ENCODE measurements at regions not wholly inside any gene's neighbourhood (a gene's known extent, or its start where the extent isn't known, plus 50 kb on each side); places are given as distances from the start of the nearest gene placed in this dataset.
"Not testable (repeated sequence)": the region's sequence is repeated elsewhere in the genome, so short reads cannot be mapped to it uniquely, and the experiment has no call there.

- ATAC-seq: peak in 1 of 2 donors; percentile 12
- intact Hi-C loops (cut with DNase I): no loop called here
- no peak for DNase-seq
These were observed 179.8 kb downstream of the SNRPN start for GRCh38 chr15:25134546-25134945.

- ATAC-seq: peak in 1 of 2 donors; percentile 43
- no peak for DNase-seq
- intact Hi-C loops (cut with DNase I): no loop called here
These were observed 181.3 kb downstream of the SNRPN start for GRCh38 chr15:25136119-25136518.

- DNase-seq (no peak), ATAC-seq (no peak)
- intact Hi-C loops (cut with DNase I): no loop called here
These were observed 182.2 kb downstream of the SNRPN start for GRCh38 chr15:25137013-25137412.

GRCh38 chr15:25169318-25169717 is 214.5 kb downstream of the SNRPN start:
- intact Hi-C loops (cut with DNase I): no loop called here
- DNase-seq (no peak), ATAC-seq (no peak)

GRCh38 chr15:25170113-25170731 is 215.4 kb downstream of the SNRPN start:
- DNase-seq (peak; percentile 9), ATAC-seq (no peak)
- intact Hi-C loops (cut with DNase I): no loop called here

GRCh38 chr15:25170781-25171110 is 216.0 kb downstream of the SNRPN start:
- ATAC-seq (no peak), DNase-seq (peak; percentile 10)
- intact Hi-C loops (cut with DNase I): no loop called here

- ATAC-seq: no peak
- intact Hi-C loops (cut with DNase I): no loop called here
These were observed 216.5 kb downstream of the SNRPN start for GRCh38 chr15:25171111-25171811.

GRCh38 chr15:25171856-25172687 is 217.3 kb downstream of the SNRPN start:
- no peak for ATAC-seq
- intact Hi-C loops (cut with DNase I): no loop called here
- DNase-seq: peak; percentile 3

More at GRCh38 chr15:25171111-25171811, 216.5 kb downstream of the SNRPN start:
- peak; percentile 7 for DNase-seq

- DNase-seq (no peak), ATAC-seq (no peak)
- intact Hi-C loops (cut with DNase I): no loop called here
These were observed 217.9 kb downstream of the SNRPN start for GRCh38 chr15:25172691-25173090.

GRCh38 chr15:25173241-25174028 is 218.6 kb downstream of the SNRPN start:
- intact Hi-C loops (cut with DNase I): no loop called here
- ATAC-seq: no peak
- peak; percentile 3 for DNase-seq

- DNase-seq; intact Hi-C loops (cut with DNase I); ATAC-seq: not testable (repeated sequence)
These were observed 219.4 kb downstream of the SNRPN start for GRCh38 chr15:25174149-25174548.

GRCh38 chr15:25175033-25175788 is 220.4 kb downstream of the SNRPN start:
- ATAC-seq: no peak
- intact Hi-C loops (cut with DNase I): no loop called here
- peak; percentile 11 for DNase-seq

- intact Hi-C loops (cut with DNase I): no loop called here
- DNase-seq (peak; percentile 12), ATAC-seq (no peak)
These were observed 221.2 kb downstream of the SNRPN start for GRCh38 chr15:25175789-25176615.

- ATAC-seq (no peak), DNase-seq (peak; percentile 12)
- intact Hi-C loops (cut with DNase I): no loop called here
These were observed 221.8 kb downstream of the SNRPN start for GRCh38 chr15:25176616-25176923.

GRCh38 chr15:25176991-25177954 is 222.5 kb downstream of the SNRPN start:
- DNase-seq (peak; percentile 4), ATAC-seq (no peak)

GRCh38 chr15:25177955-25178801 is 223.4 kb downstream of the SNRPN start:
- peak; percentile 6 for DNase-seq
- no peak for ATAC-seq
- intact Hi-C loops (cut with DNase I): no loop called here

More at GRCh38 chr15:25176991-25177954, 222.5 kb downstream of the SNRPN start:
- intact Hi-C loops (cut with DNase I): no loop called here
